ENCODE measurements at regions not wholly inside any gene's neighbourhood (a gene's known extent, or its start where the extent isn't known, plus 50 kb on each side); places are given as distances from the start of the nearest gene placed in this dataset.
"Not testable (repeated sequence)": the region's sequence is repeated elsewhere in the genome, so short reads cannot be mapped to it uniquely, and the experiment has no call there.

DNA sequence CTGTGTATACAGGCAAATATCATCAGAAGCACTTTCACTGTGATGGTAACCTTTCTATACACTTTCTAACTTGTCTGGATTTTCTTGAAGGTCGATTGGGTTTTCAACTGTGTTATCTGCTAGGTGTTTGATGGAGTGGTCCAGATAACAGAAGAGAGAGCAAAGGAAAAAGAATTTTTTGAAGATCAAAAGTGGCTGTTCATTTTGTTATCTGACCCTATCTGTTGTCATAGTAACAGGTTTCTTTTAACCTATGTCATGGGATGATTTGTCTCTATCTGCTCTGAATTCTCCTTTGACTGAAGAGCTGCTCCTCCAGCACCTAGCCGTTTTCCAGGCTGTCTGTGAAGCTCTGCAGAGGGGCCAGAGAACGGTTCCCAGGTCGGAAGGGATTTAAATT lies 77.8 kb upstream of the IRX2 start:
- no peak for DNase-seq

DNA sequence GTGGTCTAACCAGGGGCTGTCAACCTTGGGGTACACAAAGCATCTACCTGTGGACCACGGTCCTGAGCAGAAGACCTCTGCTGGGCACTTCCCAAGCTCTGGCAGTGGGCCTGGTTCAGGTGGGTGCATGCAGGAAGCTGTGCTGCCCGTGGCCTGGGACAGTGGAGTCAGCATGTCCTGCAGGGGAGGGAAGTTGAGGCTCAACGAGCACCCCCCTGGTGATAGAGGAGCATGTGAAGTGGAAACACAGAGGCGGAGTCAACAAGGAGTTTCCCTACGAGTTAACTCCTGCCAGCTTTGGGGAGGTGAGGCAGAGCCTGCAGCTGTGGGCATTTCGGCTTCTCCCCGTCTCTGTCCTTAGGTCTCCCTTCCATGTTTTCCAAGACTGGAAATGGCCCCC lies 67.5 kb upstream of the IRX2 start:
- no peak for DNase-seq

- no peak for DNase-seq
Measured at GRCh38 chr5:2817031-2817603, 65.6 kb upstream of the IRX2 start.

- no peak for DNase-seq
Measured at GRCh38 chr5:2813678-2814077, 62.2 kb upstream of the IRX2 start.

DNA sequence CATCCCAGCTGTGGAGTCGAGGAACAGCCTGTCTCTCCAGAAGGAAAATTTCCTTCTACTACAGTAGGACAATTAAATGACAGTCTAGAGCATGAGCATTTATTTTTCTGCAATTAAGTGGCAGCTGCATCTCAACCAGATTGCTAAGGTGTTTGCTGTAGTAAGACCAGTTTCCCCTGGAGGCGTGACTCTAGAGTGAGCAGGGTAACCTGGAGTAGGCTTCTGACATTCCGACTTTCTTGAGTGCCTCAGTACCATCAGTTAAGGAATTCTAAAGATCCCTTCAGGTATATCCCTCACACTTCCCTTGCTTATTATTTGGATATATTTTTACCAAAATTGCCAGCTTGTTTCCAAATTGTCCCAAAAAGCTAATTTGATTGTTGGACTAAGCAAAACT lies 59.2 kb upstream of the IRX2 start:
- DNase-seq, result no peak

DNA sequence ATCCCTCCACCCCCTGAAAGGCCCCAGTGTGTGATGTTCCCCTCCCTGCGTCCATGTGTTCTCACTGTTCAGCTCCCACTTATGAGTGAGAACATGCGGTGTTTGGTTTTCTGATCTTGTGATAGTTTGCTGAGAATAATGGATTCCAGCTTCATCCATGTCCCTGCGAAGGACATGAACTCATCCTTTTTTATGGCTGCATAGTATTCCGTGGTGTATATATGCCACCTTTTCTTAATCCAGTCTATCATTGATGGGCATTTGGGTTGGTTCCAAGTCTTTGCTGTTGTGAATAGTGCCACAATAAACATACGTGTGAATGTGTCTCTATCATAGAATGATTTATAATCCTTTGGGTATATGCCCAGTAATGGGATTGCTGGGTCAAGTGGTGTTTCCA lies 55.8 kb upstream of the IRX2 start:
- DNase-seq, result not testable (repeated sequence)

DNA sequence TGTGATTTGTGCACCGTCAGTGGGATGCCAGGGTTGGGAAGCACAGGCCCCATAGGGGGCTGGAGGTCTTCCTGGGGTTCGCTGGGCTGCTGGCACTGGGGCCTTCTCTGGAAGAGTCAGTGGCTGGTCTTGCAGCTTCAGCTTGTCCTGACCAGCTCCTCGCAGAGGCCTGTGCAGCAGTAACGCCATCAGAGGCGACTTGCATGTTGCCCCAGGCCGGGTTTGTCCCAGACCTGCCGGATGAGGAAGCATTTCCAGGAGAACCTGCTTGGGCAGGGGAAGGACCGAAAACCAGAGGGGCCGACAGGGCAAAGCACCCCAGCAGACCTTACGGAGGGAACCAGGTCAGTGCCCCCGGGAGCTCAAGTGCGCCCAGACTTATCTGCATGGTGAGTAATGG lies 54.7 kb upstream of the IRX2 start:
- DNase-seq, result no peak

- no peak for DNase-seq
Measured at GRCh38 chr5:2805080-2805479, 53.6 kb upstream of the IRX2 start.

GRCh38 chr5:2803751-2804150 lies 52.3 kb upstream of the IRX2 start:
- DNase-seq, result no peak

GRCh38 chr5:2802693-2803365 lies 51.4 kb upstream of the IRX2 start:
- DNase-seq, result no peak

- no peak for DNase-seq
Measured at GRCh38 chr5:2801577-2802525, 50.4 kb upstream of the IRX2 start.

Measured in Kasumi-1 (cell line).